Osteoblast (primary cell): ENCODE measurements at regions not wholly inside any gene's neighbourhood (a gene's known extent, or its start where the extent isn't known, plus 50 kb on each side); places are given as distances from the start of the nearest gene placed in this dataset.

Experiments used
- DNase-seq: peaks from one replicate; pipeline ENCODE4 v3.0.0; 2011; ENCODE audit warnings: low spot score, mixed read lengths; ENCODE audit not compliant: insufficient read length; ENCODE audit errors: missing footprints
- H2AFZ ChIP-seq: 2 replicates; pipeline ENCODE4 v1.6.0; 2011; ENCODE audit warnings: mild to moderate bottlenecking, low read length
- H3K27ac ChIP-seq: 2 replicates; pipeline ENCODE4 v1.5.1; 2011; ENCODE audit warnings: mild to moderate bottlenecking, low read depth, low read length, moderate library complexity
- H3K27me3 ChIP-seq: 2 replicates; pipeline ENCODE4 v1.6.0; 2012; ENCODE audit warnings: mild to moderate bottlenecking, control low read depth, inconsistent platforms, low read length, moderate library complexity; ENCODE audit not compliant: insufficient read depth
- H3K36me3 ChIP-seq: 2 replicates; pipeline ENCODE4 v1.5.1; 2011; ENCODE audit warnings: mild to moderate bottlenecking, low read length, control low read depth, moderate library complexity; ENCODE audit not compliant: insufficient read depth
- H3K4me1 ChIP-seq: 2 replicates; pipeline ENCODE4 v1.5.1; 2011; ENCODE audit warnings: mild to moderate bottlenecking, low read length, control low read depth, moderate library complexity; ENCODE audit not compliant: insufficient read depth
- H3K4me2 ChIP-seq: 2 replicates; pipeline ENCODE4 v1.6.0; 2011; ENCODE audit warnings: mild to moderate bottlenecking, low read length; ENCODE audit not compliant: insufficient read depth
- H3K4me3 ChIP-seq: fragments of 200-600 bp; sonication (generic); 3 replicates; pipeline ENCODE4 v1.5.1; 2012; ENCODE audit warnings: mild to moderate bottlenecking, low read length, inconsistent platforms; ENCODE audit not compliant: insufficient read depth
- H3K79me2 ChIP-seq: 2 replicates; pipeline ENCODE4 v1.6.0; 2012; ENCODE audit warnings: mild to moderate bottlenecking, low read length, control low read depth, inconsistent platforms; ENCODE audit not compliant: insufficient read depth
- H3K9me3 ChIP-seq: 2 replicates; pipeline ENCODE4 v1.5.1; 2011; ENCODE audit warnings: low read depth, low read length, control low read depth
- H4K20me1 ChIP-seq: 2 replicates; pipeline ENCODE4 v1.6.0; 2012; ENCODE audit warnings: mild to moderate bottlenecking, low read length, control low read depth; ENCODE audit not compliant: insufficient read depth
- TF ChIP-seq, protein P1 (sequence below): IDR thresholded peaks from 2 replicates; pipeline ENCODE4 v1.5.1; 2011; ENCODE audit warnings: mild to moderate bottlenecking, low read depth, low read length, moderate library complexity; ENCODE audit errors: extremely low read depth

DNA sequence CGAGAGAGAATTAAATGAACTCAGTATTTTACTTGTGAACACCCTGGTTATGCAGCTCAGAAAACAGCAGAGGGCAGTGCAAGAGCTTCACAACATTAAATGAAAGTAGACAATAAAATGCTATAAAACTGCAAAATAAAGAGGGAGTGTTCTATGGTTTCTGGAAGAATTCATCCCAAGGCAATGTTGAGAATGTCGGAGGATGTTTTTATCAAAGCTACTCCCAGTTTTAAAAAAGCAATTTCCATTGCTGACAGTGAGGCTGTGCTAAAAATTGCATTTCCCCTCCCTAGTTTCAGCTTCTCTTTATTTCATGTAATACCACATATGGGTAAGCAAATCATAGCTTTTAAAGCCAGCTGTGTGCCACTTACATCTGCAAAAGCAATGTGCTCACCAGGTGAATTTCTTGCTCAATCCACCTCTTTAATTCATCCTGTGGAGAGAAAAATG is 296.8 kb downstream of the RAB38 start:
- H3K79me2 ChIP-seq: no peaks in the 10 kb centered on the region
- no peaks in the 10 kb centered on the region for H3K4me1 ChIP-seq
- no peak overlapping the region for H3K27ac ChIP-seq
- peak overlapping the region; percentile 39 for H3K4me2 ChIP-seq
- no peaks in the 10 kb centered on the region for H3K27me3 ChIP-seq
- H3K4me3 ChIP-seq: no peak overlapping the region
- DNase-seq: no peak
- no peak overlapping the region for H2AFZ ChIP-seq
- H3K9me3 ChIP-seq: no peaks in the 10 kb centered on the region
- H3K36me3 ChIP-seq: no peaks in the 10 kb centered on the region
- TF ChIP-seq, protein P1, sequence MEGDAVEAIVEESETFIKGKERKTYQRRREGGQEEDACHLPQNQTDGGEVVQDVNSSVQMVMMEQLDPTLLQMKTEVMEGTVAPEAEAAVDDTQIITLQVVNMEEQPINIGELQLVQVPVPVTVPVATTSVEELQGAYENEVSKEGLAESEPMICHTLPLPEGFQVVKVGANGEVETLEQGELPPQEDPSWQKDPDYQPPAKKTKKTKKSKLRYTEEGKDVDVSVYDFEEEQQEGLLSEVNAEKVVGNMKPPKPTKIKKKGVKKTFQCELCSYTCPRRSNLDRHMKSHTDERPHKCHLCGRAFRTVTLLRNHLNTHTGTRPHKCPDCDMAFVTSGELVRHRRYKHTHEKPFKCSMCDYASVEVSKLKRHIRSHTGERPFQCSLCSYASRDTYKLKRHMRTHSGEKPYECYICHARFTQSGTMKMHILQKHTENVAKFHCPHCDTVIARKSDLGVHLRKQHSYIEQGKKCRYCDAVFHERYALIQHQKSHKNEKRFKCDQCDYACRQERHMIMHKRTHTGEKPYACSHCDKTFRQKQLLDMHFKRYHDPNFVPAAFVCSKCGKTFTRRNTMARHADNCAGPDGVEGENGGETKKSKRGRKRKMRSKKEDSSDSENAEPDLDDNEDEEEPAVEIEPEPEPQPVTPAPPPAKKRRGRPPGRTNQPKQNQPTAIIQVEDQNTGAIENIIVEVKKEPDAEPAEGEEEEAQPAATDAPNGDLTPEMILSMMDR: peak; percentile 54
- H4K20me1 ChIP-seq: no peaks in the 10 kb centered on the region

DNA sequence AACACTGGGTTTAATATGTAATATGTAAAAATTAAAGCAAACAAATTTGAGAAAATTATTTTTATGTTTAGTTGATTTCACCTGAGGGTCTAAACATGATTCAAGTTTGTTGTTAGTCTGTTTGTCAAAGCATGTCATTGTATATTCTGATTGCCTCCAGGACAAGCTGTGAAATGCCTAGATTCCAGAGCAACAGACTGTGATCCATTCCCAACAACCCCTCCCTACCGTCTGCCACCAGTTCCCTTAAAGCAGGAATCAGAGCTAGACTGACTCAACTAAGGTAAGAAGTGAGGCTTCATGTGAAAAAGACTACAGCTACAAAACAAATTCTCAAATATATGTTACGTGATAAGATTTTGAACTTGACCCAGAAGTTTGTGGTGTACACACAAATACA is 304.2 kb downstream of the RAB38 start:
- TF ChIP-seq, protein P1: no peak
- Histone ChIP-seq H3K9me3 (no peaks in the 10 kb centered on the region), H4K20me1 (no peaks in the 10 kb centered on the region), H3K27me3 (no peaks in the 10 kb centered on the region), H3K27ac (no peak overlapping the region), H3K79me2 (no peaks in the 10 kb centered on the region), H3K4me3 (no peak overlapping the region), H3K4me1 (no peaks in the 10 kb centered on the region), H3K4me2 (no peak overlapping the region), H2AFZ (no peak overlapping the region), H3K36me3 (no peaks in the 10 kb centered on the region)
- DNase-seq: no peak

DNA sequence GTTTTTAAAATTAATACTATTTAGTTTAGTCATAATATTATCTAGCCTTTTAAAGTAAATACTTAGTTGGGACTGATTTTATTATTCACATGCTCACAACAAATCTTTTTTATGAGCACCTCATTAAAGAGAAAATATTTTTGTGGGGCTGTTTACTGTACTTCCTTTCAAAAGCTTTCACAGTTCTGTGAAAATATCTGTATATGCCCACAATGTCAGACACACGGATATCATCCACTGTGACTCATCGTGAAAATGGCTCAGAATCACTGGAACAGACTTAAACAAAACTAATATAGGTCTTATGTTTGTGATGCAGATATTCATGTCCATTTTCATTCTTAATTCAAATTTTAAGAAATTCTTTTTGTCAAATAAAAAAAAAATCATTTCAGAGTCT is 305.2 kb downstream of the RAB38 start:
- no peaks in the 10 kb centered on the region for H3K79me2 ChIP-seq
- no peak overlapping the region for H3K4me2 ChIP-seq
- TF ChIP-seq, protein P1: no peak
- H3K36me3 ChIP-seq: no peaks in the 10 kb centered on the region
- H3K4me3 ChIP-seq: no peak overlapping the region
- no peak overlapping the region for H3K27ac ChIP-seq
- H2AFZ ChIP-seq: no peak overlapping the region
- no peaks in the 10 kb centered on the region for H4K20me1 ChIP-seq
- no peaks in the 10 kb centered on the region for H3K27me3 ChIP-seq
- DNase-seq: no peak
- no peaks in the 10 kb centered on the region for H3K9me3 ChIP-seq
- H3K4me1 ChIP-seq: no peaks in the 10 kb centered on the region

DNA sequence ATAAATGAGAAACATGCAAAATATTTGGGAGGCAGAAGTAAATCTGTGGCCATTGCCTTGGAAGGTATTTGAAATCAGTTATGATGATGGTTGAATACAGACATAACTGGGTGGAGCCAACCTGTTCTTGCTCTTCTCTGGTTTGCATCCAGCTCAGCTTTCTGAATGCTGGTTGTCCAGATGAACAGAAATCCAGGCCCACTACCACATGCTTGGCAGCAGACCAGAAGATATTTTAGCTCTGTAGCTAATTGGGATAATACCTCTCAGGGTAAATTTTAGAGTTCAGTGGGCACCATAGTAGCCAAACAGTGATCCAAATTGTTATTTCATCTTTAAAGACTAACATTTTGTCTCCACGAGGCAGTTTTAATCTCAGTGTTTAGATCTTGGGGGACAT is 308.3 kb downstream of the RAB38 start:
- Histone ChIP-seq H4K20me1 (no peaks in the 10 kb centered on the region), H3K4me1 (no peaks in the 10 kb centered on the region), H3K4me3 (no peak overlapping the region), H3K4me2 (no peak overlapping the region), H2AFZ (no peak overlapping the region), H3K36me3 (no peaks in the 10 kb centered on the region), H3K9me3 (no peaks in the 10 kb centered on the region), H3K27ac (no peak overlapping the region), H3K79me2 (no peaks in the 10 kb centered on the region), H3K27me3 (no peaks in the 10 kb centered on the region)
- no peak for DNase-seq
- TF ChIP-seq, protein P1: no peak
